Fibroblast of villous mesenchyme (primary cell): ENCODE measurements at regions not wholly inside any gene's neighbourhood (a gene's known extent, or its start where the extent isn't known, plus 50 kb on each side); places are given as distances from the start of the nearest gene placed in this dataset.

Experiments used
- DNase-seq: peaks from one replicate; pipeline ENCODE4 v3.0.0-alpha.2; 2010; ENCODE audit warnings: low read depth
- H3K4me3 ChIP-seq: 2 replicates; pipeline ENCODE4 v1.5.1; 2011; ENCODE audit warnings: low read depth, mild to moderate bottlenecking, low read length
- TF ChIP-seq, protein P1 (sequence below): IDR thresholded peaks from 2 replicates; pipeline ENCODE4 v1.5.1; 2012; ENCODE audit warnings: low read depth, mild to moderate bottlenecking, low read length; ENCODE audit not compliant: insufficient read depth

DNA sequence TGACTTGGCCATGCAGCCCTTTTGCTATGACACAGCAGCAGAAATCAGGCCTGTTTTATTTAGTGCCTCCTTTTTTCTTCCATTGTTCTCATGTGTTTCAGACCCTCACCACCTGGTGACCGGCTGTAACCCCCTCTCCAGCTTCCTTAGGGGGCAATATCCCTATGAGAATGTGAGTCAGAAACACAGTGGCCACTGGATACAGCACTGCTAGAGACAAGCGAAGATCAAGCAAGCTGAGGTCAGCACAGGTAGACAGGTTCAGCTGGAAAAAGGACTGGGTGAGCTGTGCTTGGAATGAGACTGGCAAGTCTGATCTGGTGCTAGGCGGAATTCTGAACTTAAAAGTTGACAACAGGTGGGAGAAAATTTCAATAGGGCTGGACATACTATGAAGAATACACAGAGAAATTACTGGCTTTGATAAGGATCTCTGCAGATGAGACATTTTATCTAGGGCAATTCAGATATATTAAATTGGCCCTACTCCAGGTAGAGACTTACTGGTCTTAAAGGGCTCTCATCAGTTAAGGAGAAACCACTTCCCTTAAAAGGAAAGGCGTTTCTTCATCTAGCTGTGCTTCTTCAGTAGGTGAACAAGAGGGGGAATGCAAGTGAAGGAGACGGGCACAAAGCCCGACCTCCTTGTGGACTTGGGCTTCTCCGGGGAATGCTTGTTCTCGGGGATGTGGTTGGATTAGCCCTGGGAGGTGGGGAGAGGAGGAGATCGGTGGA lies 83.3 kb downstream of the ERCC5 start:
- H3K4me3 ChIP-seq = no peak overlapping the region
- DNase-seq = no peak
- TF ChIP-seq, protein P1, sequence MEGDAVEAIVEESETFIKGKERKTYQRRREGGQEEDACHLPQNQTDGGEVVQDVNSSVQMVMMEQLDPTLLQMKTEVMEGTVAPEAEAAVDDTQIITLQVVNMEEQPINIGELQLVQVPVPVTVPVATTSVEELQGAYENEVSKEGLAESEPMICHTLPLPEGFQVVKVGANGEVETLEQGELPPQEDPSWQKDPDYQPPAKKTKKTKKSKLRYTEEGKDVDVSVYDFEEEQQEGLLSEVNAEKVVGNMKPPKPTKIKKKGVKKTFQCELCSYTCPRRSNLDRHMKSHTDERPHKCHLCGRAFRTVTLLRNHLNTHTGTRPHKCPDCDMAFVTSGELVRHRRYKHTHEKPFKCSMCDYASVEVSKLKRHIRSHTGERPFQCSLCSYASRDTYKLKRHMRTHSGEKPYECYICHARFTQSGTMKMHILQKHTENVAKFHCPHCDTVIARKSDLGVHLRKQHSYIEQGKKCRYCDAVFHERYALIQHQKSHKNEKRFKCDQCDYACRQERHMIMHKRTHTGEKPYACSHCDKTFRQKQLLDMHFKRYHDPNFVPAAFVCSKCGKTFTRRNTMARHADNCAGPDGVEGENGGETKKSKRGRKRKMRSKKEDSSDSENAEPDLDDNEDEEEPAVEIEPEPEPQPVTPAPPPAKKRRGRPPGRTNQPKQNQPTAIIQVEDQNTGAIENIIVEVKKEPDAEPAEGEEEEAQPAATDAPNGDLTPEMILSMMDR = no peak
